ENCODE measurements at regions not wholly inside any gene's neighbourhood (a gene's known extent, or its start where the extent isn't known, plus 50 kb on each side); places are given as distances from the start of the nearest gene placed in this dataset.
A peak's percentile ranks its signal among the peaks of the same experiment; 100 is the strongest.
"Not testable (repeated sequence)": the region's sequence is repeated elsewhere in the genome, so short reads cannot be mapped to it uniquely, and the experiment has no call there.

- DNase-seq (ENCODE audit: low read depth): no peak
Measured at GRCh38 chr2:195356920-195357440, 300.0 kb upstream of the SLC39A10 start.

GRCh38 chr2:195356026-195356425 lies 301.0 kb upstream of the SLC39A10 start:
- DNase-seq (ENCODE audit: low read depth): no peak

GRCh38 chr2:195352581-195352980 lies 304.4 kb upstream of the SLC39A10 start:
- no peak for DNase-seq (ENCODE audit: low read depth)

DNA sequence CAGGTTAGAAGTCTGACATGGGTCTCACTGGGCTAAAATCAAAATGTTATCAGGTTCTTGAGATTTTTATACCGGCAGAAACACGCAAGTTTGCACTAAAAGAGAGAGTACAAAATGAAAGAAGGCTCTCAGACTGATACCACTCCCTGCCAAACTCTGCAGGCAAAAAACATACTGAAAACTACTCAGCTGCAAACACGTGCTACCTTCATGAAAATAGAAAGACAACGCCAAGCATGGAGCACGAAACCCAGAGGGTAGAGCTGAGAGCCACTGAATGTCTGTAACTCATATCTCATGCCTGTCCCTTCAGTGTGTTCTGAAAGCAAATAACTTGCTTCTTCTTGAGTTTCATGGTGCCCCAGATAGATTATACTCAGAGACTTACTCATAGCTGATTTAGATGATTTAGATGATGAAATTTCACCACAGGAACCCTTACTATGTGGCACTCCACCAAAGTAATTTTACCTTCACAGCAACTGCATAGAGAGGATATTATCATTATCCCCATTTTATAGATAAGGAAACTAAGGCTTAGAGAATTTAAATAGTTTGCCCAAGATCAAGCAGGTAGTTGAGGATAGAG lies 313.0 kb upstream of the SLC39A10 start:
- no peak for DNase-seq (ENCODE audit: low read depth)

DNA sequence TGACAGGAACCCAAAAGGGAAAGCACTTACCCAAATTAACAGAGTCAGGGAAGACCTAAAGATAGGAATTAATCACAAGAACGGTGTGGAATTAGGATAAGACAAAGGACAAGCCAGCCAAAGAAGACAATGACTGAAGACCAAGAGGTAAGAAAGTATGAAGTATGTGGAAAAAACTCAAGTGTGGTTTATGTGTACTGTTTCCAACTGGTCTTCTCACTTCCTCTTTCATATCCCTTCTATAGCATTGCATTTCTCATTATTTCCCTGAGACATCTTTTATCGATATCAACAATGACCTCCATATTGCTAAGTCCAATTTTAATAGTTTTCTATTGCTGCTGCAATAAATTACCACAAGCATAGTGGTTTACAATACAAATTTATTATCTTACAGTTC lies 313.5 kb upstream of the SLC39A10 start:
- DNase-seq (ENCODE audit: low read depth): no peak

- DNase-seq (ENCODE audit: low read depth): no peak
Measured at GRCh38 chr2:195342061-195342460, 315.0 kb upstream of the SLC39A10 start.

DNA sequence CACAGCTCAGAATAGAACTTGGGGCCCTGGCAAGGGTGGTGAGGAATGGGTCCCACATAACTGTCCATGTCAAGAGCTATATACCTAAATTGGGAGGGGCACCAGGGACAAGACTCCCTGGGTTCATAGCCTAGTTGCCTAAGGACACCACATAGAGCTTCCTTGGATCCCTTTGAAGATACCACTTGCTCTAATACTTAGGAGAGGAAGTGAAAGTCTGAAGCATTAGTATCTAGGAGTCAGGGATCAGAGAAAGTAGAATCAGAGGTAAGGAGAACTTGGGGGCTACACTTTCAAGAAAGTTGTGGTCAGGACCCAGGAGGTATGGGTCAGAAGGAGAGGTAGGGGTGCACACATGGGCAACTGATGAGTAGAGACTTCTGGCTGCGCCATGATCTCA lies 318.2 kb upstream of the SLC39A10 start:
- no peak for DNase-seq (ENCODE audit: low read depth)

DNA sequence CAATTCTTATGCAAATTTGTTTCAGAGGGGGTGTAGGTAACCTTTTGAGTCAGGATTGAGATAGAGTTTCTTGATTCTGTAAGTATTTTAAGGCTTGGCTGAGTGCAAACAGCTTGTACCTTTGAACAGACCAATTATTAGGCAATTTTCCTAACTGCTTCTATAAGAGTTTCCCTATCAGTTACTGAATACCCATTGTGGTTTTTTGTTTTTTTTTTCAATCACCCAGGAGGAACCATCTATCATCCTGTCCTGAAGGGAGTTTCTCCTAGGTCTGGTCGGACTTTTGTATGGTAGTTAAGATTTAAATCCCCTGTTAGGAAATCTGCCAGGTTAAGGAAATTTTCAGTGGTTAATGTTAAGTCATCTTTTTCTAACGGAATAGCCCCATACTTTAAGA lies 319.4 kb upstream of the SLC39A10 start:
- no peak for DNase-seq (ENCODE audit: low read depth)

DNA sequence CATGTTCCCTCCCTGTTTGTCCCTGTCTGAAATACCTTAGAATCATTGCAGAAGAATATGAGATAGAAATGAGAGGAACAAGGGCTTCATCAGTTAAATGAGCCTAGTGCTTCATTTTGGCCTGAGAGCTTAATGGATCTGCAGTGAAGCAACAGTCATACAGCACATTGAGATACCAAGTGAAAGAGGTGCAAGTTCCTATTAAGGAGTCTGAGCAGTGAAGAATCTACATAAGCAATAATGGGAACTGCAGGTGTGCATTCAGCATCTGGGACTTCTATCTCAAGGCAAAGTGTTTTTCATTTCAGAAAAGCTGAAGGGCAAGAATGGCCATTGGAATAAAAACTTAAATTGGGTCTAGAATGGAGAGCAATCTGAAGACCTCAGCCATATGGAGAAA lies 323.2 kb upstream of the SLC39A10 start:
- no peak for DNase-seq (ENCODE audit: low read depth)

DNA sequence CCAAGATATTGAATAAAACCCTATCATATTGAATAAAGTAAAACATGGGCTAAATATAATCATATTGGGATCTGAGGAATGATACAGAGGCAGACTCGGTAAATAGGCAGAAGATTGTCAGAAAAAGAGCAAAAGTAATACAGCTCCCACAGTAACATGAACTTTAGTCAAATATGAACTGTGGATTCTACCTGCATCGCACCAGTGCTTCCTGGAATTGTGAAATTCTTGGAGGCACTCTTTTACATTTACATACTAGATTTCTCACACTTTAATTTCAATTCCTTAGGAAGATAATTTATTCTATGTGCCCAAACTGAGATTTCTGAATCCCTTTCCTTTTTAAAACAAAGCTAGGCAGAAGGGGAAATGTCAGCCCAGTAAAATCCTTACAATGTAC lies 325.1 kb upstream of the SLC39A10 start:
- no peak for DNase-seq (ENCODE audit: low read depth)

DNA sequence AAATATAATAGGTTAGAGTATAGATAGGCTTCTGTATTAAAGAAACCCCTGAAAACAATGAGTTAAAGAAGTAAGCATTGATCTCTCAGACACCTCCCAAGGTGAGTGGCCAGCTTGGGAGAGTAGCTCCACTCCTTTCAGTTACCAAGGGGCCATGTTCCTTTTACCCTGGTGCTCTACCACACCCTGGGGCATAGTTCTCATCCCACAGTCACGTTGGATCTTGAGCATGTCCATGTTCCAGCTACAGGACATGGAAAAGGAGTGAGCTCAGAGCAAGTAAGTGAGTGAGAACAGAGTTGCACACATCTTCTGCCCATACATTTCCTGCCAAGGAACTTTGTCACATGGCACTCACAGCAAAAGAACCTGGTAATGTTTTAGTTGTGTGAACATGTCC lies 325.9 kb upstream of the SLC39A10 start:
- no peak for DNase-seq (ENCODE audit: low read depth)

- DNase-seq (ENCODE audit: low read depth): peak; percentile 30
Measured at GRCh38 chr2:195330513-195330956, 326.5 kb upstream of the SLC39A10 start.

DNA sequence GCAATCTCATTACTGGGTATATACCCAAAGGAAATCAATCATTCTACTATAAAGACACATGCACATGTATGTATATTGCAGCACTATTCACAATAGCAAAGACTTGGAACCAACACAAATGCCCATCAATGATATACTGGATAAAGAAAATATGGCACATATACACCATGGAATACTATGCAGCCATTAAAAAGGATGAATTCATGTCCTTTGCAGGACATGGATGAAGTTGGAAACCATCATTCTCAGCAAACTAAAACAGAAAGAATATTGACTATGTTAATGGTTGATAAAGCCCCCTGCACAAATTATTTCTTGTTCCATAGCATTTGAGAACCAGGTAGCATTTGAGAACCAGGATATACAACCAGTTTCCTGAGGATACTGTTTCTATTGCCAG lies 327.2 kb upstream of the SLC39A10 start:
- not testable (repeated sequence) for DNase-seq (ENCODE audit: low read depth)

DNA sequence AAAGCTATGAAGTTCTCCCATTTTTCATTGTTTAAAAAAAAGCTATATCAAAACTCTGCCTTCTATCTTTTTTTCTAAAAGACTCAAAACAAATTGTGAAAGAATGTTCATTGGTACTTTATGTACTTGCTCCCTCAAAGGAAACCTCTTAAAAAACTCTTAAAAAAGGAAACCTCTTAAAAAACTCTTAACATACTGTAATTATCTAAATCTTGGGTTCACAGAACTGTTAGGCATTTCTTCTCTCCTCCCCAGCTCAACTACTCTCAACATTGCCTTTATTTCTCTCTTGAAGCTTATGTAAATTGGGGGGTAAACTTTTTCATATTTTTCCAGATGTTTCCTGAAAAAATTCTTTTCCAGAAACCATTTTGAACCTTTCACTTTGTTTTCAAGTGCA lies 330.5 kb upstream of the SLC39A10 start:
- DNase-seq (ENCODE audit: low read depth): no peak

GRCh38 chr2:195322324-195322723 lies 334.7 kb upstream of the SLC39A10 start:
- DNase-seq (ENCODE audit: low read depth): no peak

DNA sequence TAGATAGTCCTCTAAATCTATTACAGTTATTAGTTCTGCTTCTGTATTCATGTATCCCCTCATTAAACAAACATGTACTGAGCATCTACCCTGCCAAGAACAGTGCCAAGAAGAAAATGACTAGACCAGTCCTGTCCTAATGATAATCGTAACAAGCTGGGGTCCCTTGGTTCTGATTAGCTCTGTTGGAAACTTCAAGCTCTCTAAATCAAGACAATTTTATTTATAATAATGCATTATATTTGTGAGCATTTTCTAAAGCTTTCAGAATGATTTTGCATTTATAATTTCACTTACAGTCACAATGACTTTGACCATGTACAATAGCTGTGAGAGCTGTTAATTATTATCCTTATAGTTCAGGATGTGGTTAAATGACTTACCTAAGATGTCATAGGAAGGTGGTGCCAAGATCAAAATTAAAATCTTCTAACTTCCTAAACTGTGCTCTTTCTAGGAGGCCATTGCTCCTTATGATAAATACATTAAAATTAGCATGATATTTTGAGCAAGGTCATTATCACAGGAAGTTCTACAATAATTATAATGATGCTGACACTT lies 336.5 kb upstream of the SLC39A10 start:
- no peak for DNase-seq (ENCODE audit: low read depth)

DNA sequence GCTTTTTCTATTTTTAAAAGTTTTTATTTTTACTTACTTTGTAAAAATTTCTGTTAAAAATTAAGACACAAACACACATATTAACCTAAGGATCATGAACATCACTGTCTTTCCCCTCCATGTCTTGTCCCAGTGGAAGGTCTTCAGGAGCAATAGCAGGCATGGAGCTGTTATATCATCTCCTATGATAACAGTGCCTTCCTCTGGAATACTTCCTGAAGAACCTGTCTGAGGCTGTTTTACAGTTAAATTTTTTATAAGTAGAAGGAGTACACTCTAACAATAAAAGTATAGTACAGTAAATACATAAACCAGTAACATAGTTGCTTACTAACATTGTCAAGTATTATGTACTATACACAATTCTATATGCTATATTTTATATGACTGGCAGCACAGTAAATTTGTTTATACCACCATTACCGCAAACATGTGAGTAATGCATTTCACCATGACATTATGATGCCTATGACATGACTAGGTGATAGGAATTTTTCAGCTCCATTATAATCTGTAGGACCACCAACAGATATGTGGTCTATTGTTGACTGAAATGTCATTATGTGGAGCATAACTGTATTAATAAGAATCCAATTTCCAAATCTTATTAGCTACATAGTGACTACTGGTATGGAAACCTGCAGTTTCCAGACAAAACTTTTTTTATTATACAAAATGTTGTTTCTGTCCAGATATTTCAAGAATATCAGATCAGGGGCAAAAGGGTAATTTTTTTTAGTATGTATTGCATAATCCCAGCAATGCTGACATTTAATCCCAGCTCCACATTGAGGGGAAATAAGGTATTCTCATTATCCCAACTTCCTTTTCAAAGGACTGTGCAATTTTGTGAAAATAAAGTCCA lies 337.2 kb upstream of the SLC39A10 start:
- no peak for DNase-seq (ENCODE audit: low read depth)

DNA sequence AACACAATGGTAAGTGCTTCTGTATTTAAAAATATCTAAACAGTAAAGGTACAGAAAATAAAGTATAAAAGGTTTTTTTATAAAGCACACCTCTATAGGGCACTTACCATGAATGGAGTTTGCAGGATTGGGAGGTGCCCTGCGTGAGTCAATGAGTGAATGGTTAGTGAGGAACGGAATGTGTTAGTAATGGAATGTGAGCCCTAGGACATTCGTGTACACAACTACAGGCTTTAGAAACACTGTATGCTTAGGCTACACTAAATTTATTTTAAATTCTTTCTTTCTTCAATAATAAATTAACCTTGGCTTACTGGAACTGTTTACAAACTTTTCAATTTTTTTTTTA lies 337.9 kb upstream of the SLC39A10 start:
- DNase-seq (ENCODE audit: low read depth): no peak

DNA sequence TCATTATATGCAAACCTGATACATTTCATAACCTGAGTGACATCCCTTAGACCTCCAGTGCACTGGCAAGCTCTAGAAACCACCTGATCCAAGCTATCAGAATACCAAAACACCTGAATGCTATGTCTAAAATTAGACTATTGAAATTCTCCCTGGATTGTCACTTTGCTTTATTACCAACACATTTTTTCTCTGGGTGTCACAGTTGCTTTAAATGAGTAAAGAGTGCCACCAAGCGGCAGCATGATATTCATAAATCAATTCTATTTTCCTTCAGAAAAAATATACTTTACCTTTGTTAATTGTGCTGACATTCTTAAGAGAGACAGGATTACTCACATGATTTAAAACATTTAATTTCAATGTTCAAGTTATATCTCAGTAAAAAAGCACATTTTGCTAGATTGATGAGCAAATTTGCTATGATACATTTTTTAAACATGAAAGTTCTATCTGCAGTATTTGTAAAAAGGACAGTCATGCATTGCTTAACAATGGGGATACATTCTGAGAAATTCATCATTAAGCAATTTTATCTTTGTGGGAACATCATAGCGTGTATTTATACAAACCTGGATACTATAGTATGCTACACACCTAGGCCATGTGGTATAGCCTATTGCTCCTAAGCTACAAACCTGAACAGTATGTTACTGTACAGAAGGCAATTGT lies 338.4 kb upstream of the SLC39A10 start:
- no peak for DNase-seq (ENCODE audit: low read depth)

- no peak for DNase-seq (ENCODE audit: low read depth)
Measured at GRCh38 chr2:195317550-195317949, 339.5 kb upstream of the SLC39A10 start.

DNA sequence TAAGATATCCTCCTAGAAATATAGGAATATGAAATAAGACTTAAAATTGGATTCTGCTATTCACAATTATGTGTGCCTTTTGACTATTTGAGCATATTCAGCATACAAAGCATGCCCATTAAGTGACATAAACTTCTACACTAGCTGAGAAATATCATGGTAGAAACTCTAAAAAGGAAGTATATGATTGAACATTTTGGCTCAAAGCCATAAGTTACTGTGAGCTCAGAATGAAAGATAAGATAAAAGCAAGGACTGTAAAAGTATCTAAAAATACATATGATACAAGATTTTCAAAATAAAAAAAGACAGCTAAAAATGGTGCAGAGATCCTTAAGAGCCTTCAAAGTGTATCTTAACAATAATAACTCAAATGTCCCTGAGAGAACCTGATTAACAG lies 340.5 kb upstream of the SLC39A10 start:
- no peak for DNase-seq (ENCODE audit: low read depth)

DNA sequence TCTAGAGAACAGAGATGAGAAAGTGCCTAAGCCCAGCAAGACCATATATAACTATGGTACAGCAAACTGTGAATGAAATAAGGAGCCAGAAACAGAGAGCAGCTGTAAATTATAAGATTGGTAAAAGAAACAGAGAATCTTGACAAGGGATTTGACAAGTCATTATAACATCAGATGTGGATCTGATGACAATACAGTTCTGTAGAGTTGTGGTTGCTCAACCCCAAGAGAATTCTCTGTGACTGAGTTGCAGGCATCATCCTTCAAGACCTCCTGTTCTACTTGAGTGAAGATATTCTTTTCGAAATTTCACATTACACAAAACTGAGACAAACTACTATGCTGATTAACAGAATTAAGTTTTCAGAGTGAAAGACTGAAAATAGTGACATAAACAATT lies 343.1 kb upstream of the SLC39A10 start:
- DNase-seq (ENCODE audit: low read depth): no peak

DNA sequence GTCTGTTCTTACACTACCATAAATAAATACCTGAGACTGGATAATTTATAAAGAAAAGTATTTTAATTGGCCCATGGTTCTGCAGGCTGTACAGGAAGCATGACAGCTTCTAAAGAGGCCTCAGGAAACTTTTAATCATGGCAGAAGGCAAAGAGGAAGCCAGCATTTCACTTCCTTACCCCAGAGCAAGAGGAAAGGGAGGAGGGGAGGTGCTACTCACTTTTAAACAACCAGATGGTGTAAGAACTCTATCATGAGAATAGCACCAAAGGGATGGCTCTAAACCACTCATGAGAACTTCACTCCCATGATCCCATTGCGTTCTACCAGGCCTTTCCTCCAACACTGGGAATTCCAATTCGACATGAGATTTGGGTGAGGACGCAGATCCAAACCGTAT lies 344.4 kb upstream of the SLC39A10 start:
- peak; percentile 11 for DNase-seq (ENCODE audit: low read depth)

All from CMK (cell line).